Breast epithelium (tissue), 3 donors: ENCODE measurements at regions not wholly inside any gene's neighbourhood (a gene's known extent, or its start where the extent isn't known, plus 50 kb on each side); places are given as distances from the start of the nearest gene placed in this dataset.

Experiments used
- CTCF ChIP-seq, 3 donors: fragments of 450-650 bp; IDR thresholded peaks; one replicate each; pipeline ENCODE4 v1.5.1; 2016 to 2017; ENCODE audit warnings: antibody characterized with exemption in 3 of 3, mild to moderate bottlenecking in 3 of 3, moderate library complexity in 3 of 3
- POLR2A ChIP-seq: fragments of 450-650 bp; IDR thresholded peaks from one replicate; pipeline ENCODE4 v1.6.1; 2016; ENCODE audit warnings: antibody characterized with exemption, mild to moderate bottlenecking, moderate library complexity

GRCh38 chr6:139728876-139729427 is 354.5 kb upstream of the CITED2 start:
- no peak for TF ChIP-seq POLR2A
- no peak for TF ChIP-seq CTCF (IDR thresholded peaks at IDR 0.05)
